Peyer's patch (tissue), 4 donors: ENCODE measurements at regions not wholly inside any gene's neighbourhood (a gene's known extent, or its start where the extent isn't known, plus 50 kb on each side); places are given as distances from the start of the nearest gene placed in this dataset.
"Not testable (repeated sequence)": the region's sequence is repeated elsewhere in the genome, so short reads cannot be mapped to it uniquely, and the experiment has no call there.

ENCODE experiments used
- DNase-seq, 3 donors: peaks; one replicate each; pipeline ENCODE4 v3.0.0-alpha.2; 2017 to 2019
- H3K27ac ChIP-seq, 4 donors: fragments of 200-600 bp; sonication (generic); one replicate each; pipeline ENCODE4 v1.5.1; 2016 to 2019
- H3K27me3 ChIP-seq, 2 donors: fragments of 200-600 bp; sonication (generic); one replicate each; pipeline ENCODE4 v1.5.1; 2019
- H3K36me3 ChIP-seq, 3 donors: fragments of 200-600 bp; sonication (generic); one replicate each; pipeline ENCODE4 v1.5.1; 2016 to 2019
- H3K4me1 ChIP-seq, 4 donors: fragments of 200-600 bp; sonication (generic); one replicate each; pipeline ENCODE4 v1.5.1; 2016 to 2019
- H3K4me3 ChIP-seq, 4 donors: fragments of 200-600 bp; sonication (generic); 1 replicate in 3 of 4; 2 replicates in 1 of 4; pipeline ENCODE4 v1.5.1; 2016 to 2019; ENCODE audit warnings: mild to moderate bottlenecking in 1 of 4
- H3K9me3 ChIP-seq, 4 donors: fragments of 200-600 bp; sonication (generic); one replicate each; pipeline ENCODE4 v1.5.1; 2016 to 2019; ENCODE audit warnings: mild to moderate bottlenecking in 1 of 4
- POLR2A ChIP-seq, 2 donors: fragments of 450-650 bp; IDR thresholded peaks; one replicate each; pipeline ENCODE4 v1.5.1; 2017; ENCODE audit warnings: antibody characterized with exemption in 2 of 2, mild to moderate bottlenecking in 2 of 2, moderate library complexity in 2 of 2
- TF ChIP-seq, protein P1 (sequence below), 6 experiments: fragments of 450-650 bp in 4 of 6; fragments of 200-600 bp in 2 of 6; sonication (generic) in 1 of 6; IDR thresholded peaks; one replicate each; pipeline ENCODE4 v1.5.1; 2017 to 2019; ENCODE audit warnings: antibody characterized with exemption in 6 of 6, mild to moderate bottlenecking in 3 of 6, moderate library complexity in 1 of 6

GRCh38 chr6:122268394-122268793 lies 131.1 kb upstream of the HSF2 start:
- no peak overlapping the region for H3K4me3 ChIP-seq
- H3K9me3 ChIP-seq: no peaks in the 10 kb centered on the region
- TF ChIP-seq, protein P1, sequence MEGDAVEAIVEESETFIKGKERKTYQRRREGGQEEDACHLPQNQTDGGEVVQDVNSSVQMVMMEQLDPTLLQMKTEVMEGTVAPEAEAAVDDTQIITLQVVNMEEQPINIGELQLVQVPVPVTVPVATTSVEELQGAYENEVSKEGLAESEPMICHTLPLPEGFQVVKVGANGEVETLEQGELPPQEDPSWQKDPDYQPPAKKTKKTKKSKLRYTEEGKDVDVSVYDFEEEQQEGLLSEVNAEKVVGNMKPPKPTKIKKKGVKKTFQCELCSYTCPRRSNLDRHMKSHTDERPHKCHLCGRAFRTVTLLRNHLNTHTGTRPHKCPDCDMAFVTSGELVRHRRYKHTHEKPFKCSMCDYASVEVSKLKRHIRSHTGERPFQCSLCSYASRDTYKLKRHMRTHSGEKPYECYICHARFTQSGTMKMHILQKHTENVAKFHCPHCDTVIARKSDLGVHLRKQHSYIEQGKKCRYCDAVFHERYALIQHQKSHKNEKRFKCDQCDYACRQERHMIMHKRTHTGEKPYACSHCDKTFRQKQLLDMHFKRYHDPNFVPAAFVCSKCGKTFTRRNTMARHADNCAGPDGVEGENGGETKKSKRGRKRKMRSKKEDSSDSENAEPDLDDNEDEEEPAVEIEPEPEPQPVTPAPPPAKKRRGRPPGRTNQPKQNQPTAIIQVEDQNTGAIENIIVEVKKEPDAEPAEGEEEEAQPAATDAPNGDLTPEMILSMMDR (IDR thresholded peaks at IDR 0.05): no peak
- no peak for TF ChIP-seq POLR2A (IDR thresholded peaks at IDR 0.05)
- no peaks in the 10 kb centered on the region for H3K4me1 ChIP-seq
- DNase-seq: no peak
- H3K27ac ChIP-seq: no peak overlapping the region
- H3K36me3 ChIP-seq: no peaks in the 10 kb centered on the region
- no peaks in the 10 kb centered on the region for H3K27me3 ChIP-seq

DNA sequence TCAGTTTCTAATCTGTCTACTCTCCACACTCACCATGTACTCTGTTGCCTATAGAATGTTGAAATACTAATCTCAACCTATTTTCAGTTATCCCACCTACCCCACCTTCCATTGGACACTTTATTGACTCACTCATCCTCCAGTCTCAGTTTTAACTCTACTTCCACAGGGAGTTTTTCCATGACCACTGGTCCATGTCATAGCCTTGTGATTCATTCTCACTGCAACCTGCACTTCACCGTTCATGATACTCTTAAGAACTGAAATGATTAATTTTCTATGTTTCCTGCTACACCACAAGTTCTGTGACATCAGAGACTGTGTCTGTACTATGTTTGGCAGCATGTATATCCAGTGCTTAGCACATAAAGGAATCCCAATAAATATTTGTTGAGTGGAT lies 122.8 kb upstream of the HSF2 start:
- H3K27me3 ChIP-seq: no peaks in the 10 kb centered on the region
- no peak overlapping the region for H3K27ac ChIP-seq
- H3K36me3 ChIP-seq: no peaks in the 10 kb centered on the region
- no peaks in the 10 kb centered on the region for H3K9me3 ChIP-seq
- H3K4me3 ChIP-seq: no peak overlapping the region
- DNase-seq: no peak
- no peak for TF ChIP-seq POLR2A (IDR thresholded peaks at IDR 0.05)
- TF ChIP-seq, protein P1 (IDR thresholded peaks at IDR 0.05): no peak
- no peaks in the 10 kb centered on the region for H3K4me1 ChIP-seq

DNA sequence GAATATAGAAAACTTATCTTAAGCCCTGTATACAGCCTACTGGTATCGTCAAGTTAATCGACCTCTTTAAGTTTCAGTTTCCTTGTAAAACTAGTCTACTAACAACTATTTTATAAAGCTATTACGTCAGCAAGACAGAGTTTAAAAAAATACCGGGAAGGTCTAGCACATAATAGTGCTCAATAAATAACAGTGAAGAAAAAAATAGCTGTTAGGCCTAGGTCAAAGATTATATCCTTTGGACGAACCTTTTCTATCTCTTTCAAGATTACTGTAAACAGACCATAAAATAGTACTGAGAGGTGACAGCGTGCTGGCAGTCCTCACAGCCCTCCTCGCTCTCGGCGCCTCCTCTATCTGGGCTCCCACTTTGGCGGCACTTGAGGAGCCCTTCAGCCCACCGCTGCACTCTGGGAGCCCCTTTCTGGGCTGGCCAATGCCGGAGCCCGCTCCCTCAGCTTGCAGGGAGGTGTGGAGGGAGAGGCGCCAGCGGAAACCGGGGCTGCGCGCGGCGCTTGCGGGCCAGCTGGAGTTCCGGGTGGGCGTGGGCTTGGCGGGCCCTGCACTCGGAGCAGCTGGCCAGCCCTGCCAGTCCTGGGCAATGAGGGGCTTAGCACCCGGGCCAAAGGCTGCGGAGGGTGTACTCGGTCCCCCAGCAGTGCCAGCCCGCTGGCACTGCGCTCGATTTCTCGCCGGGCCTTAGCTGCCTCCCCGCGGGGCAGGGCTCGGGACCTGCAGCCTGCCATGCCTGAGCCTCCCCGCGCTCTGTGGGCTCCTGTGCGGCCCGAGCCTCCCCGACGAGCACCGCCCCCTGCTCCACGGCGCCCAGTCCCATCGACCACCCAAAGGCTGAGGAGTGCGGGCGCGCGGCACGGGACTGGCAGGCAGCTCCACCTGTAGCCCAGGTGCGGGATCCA lies 119.1 kb upstream of the HSF2 start:
- DNase-seq: peak in 1 of 3 donors; percentile 41
- not testable (repeated sequence) for H3K9me3 ChIP-seq, H3K27me3 ChIP-seq, H3K27ac ChIP-seq, H3K36me3 ChIP-seq, H3K4me1 ChIP-seq, H3K4me3 ChIP-seq

DNA sequence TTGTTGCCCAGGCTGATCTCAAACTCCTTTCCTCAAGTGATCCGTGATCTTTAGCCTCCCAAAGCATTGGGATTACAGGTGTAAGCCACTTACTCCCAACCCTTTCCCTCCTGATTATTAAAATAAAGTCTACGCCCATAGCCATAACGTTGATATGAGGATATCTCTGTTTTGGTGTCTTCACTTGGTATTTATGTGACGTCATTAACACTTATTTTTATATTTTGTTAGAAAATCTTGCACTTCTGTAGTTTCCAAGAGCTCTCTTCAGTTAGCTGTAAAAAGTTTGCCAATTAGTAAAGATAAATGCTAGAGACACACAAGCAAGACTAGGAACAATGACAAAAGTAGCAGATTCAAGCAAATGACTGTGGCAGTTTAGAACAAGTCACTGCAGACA lies 115.6 kb upstream of the HSF2 start:
- Histone ChIP-seq H3K27me3 (no peaks in the 10 kb centered on the region), H3K9me3 (no peaks in the 10 kb centered on the region), H3K36me3 (no peaks in the 10 kb centered on the region), H3K4me1 (no peaks in the 10 kb centered on the region), H3K27ac (no peak overlapping the region), H3K4me3 (no peak overlapping the region)
- TF ChIP-seq, protein P1 (IDR thresholded peaks at IDR 0.05): no peak
- no peak for TF ChIP-seq POLR2A (IDR thresholded peaks at IDR 0.05)
- no peak for DNase-seq

GRCh38 chr6:122284848-122285247 lies 114.6 kb upstream of the HSF2 start:
- no peak overlapping the region for H3K4me3 ChIP-seq
- no peaks in the 10 kb centered on the region for H3K27me3 ChIP-seq
- H3K9me3 ChIP-seq: no peaks in the 10 kb centered on the region
- TF ChIP-seq POLR2A (IDR thresholded peaks at IDR 0.05): no peak
- TF ChIP-seq, protein P1 (IDR thresholded peaks at IDR 0.05): no peak
- DNase-seq: no peak
- no peak overlapping the region for H3K27ac ChIP-seq
- H3K4me1 ChIP-seq: no peaks in the 10 kb centered on the region
- H3K36me3 ChIP-seq: no peaks in the 10 kb centered on the region

GRCh38 chr6:122285292-122285913 lies 114.0 kb upstream of the HSF2 start:
- TF ChIP-seq POLR2A (IDR thresholded peaks at IDR 0.05): no peak
- TF ChIP-seq, protein P1 (IDR thresholded peaks at IDR 0.05): no peak
- Histone ChIP-seq H3K4me3 (no peak overlapping the region), H3K4me1 (no peaks in the 10 kb centered on the region), H3K9me3 (no peaks in the 10 kb centered on the region), H3K36me3 (no peaks in the 10 kb centered on the region), H3K27ac (no peak overlapping the region), H3K27me3 (no peaks in the 10 kb centered on the region)
- no peak for DNase-seq
